ENCODE measurements at regions not wholly inside any gene's neighbourhood (a gene's known extent, or its start where the extent isn't known, plus 50 kb on each side); places are given as distances from the start of the nearest gene placed in this dataset.
"Not testable (repeated sequence)": the region's sequence is repeated elsewhere in the genome, so short reads cannot be mapped to it uniquely, and the experiment has no call there.

DNA sequence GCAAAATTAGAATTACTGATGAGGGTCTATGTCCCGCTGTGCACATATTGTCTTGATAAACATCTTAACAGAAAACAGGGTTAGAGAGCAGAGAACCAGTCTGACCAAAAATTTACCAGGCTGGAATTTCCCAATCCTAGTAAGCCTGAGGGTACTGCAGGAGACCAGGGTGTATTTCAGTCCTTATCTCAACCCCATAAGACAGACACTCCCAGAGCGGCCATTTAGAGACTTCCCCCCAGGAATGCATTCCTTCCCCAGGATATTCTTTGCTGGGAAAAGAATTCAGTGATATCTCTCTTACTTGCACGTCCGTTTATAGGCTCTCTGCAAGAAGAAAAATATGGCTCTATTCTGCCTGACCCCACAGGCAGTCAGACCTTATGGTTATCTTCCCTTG is 101.4 kb upstream of the FAM3C start:
- not testable (repeated sequence) for DNase-seq (ENCODE audit: low spot score)

DNA sequence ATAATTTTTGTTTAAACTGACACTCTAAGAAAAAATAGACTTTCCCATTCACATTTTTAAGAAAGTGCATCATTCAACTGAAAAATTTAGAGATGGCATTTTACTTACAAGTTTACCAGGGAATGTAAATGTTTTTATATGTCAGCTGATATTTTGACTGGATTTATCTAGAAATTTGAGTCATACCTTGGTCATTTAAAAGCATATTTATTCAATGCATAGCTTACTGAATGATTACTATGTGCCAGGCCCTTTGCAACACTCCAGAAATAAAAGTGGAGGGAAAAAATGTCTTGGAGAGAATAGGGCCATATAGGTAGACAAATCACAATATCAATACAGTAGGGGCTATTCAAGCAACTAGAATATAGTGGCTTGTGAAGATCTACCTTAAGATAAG is 98.4 kb upstream of the FAM3C start:
- no peak for DNase-seq (ENCODE audit: low spot score)

DNA sequence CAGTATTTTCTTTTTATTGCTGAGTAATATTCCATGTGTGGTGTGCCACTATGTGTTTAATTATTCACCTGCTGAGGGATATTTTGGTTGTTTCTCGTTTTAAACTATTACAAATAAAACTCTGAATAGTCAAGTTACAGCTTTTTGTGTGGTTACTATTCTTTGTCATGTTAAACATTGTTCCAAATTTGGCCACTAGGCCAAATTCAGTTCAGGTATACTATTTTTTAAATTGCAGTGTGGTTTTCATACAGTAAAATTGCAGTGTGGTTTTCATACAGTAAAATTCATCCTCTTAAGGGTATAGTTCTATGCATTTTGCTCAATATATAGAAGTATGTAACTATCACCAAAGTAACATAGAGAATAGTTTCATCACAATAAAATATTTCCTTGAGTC is 97.4 kb upstream of the FAM3C start:
- DNase-seq (ENCODE audit: low spot score), result no peak

DNA sequence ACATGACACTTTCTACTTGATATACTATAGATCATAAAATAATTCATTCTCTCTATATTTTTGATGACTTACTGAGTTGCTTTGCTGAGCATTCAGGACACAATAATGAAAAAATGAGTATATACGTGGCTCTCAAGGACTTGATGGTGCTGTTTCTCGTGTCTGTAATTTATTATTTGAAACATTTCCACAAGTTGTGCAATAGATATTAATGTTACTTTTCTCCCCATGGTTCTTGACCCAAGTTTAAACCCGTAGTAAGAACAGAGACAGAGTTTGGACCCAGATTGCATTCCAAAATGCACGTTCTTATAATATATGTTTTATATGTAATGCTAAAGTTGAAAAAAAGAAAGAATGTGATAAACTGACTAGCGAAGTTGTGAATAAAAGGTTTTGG is 94.2 kb upstream of the FAM3C start:
- no peak for DNase-seq (ENCODE audit: low spot score)

GRCh38 chr7:121489440-121489839 is 93.3 kb upstream of the FAM3C start:
- DNase-seq (ENCODE audit: low spot score), result no peak

DNA sequence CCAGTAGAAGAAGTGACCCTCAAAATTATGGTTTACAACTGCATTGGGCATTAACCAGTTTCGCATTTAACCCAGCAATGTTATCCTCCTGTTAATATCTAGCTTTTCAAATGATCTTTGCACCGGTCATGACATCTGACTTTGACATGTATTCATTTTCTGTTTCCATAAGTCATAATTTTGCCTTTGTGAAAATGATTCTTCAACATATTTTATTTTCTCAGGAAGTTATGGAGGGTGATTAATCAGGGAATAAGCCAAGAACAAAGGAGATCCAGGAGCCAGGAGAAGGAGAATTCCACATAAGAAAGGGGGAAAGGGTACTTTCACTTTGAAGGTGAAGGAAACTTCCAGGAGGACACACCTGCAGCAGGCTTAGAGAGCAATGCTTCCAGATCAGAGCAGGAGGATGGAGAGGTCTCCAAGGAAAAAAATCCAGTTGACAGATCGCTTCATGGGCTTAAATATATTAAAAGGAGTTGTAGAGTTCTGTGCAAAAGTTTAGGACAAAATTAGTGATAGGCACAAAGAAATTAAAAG is 92.1 kb upstream of the FAM3C start:
- DNase-seq (ENCODE audit: low spot score), result no peak

DNA sequence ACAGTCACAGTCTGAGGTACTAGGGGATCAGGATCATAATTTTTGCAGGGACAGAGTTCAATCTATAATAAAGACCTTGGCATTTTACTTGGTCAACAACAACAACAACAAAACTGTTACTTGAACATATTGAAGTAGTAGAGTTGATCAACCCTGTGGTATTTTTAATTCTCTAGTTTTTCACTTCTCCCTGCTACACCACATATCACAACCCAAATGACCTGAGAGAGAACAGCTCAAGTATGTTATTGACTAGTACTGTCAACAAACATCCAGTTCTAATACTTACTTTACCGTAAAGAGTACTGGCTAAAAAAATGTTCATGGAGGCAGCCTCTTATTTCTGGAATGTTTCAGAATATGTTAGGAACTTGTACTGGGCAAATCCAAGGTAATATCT is 90.5 kb upstream of the FAM3C start:
- no peak for DNase-seq (ENCODE audit: low spot score)

GRCh38 chr7:121485467-121486243 is 89.5 kb upstream of the FAM3C start:
- no peak for DNase-seq (ENCODE audit: low spot score)

- no peak for DNase-seq (ENCODE audit: low spot score)
Measured at GRCh38 chr7:121484089-121484763, 88.1 kb upstream of the FAM3C start.

GRCh38 chr7:121480566-121481335 is 84.6 kb upstream of the FAM3C start:
- no peak for DNase-seq (ENCODE audit: low spot score)

GRCh38 chr7:121480058-121480457 is 84.0 kb upstream of the FAM3C start:
- DNase-seq (ENCODE audit: low spot score), result no peak

- no peak for DNase-seq (ENCODE audit: low spot score)
Measured at GRCh38 chr7:121479466-121479865, 83.4 kb upstream of the FAM3C start.

DNA sequence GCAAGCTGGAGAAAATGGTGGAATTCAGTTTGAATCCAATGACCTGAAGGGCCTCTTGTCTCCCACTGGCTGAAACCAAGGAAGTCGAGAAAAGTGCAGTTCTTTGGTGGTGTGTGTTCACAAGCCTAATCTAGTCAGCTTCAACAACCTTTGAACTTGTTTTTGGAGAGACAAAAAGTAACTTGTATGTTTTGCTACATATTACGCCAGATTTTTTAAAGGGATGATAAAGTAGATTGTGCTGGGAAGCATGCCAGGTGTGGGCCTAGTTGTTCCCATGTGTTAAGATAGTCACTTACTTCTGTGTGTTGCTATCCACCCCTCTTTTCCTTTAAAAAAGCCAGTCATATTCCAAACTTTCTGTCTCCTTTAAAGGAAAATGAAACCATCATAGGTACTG is 79.7 kb upstream of the FAM3C start:
- DNase-seq (ENCODE audit: low spot score), result no peak

DNA sequence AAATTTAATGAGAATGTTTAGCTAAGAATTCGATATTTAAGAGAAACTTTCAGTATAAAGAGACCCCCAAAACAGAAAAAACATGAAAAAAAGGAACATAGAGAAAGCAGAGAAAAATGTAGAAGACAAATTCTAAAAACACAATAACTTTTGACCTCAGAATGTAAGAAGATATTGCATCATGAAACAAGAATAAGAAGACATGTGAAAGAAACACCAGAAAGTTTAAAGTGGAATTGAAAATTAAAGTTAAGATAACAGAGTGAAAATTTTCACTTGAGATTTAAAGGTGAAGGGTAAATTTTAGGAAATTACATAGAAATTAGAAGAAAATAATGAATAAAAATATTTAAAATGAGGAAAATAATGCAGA is 78.2 kb upstream of the FAM3C start:
- no peak for DNase-seq (ENCODE audit: low spot score)

DNA sequence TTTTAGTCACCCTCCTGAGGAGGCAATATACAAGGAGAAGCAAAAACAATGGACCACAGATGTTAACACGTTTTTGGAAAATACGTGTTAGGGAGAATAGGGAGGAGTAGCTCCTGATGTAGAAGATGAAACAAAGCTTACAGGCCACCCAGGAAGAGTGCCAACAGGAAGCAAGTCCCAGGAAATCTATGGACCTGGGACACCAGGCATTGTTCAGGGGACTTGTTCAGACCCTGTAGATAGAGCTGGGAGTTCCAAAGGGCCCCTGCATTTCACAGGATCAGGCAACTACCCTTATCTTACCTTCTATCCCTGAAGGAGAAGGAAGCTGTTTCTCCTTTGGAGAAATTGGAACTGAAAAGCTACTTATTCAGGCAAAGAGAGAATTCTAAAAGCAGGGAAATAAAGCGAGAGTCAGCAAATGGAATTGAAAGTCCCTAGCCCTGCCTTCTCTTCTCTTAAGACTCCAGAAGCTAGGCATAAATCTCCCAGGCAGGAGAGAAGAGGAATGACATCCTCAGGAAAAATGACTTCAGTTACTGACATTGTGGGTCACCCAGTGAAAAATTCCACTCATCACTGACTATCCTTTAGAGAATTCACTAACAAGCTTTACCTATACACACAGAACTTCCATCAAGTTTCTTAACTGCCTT is 77.7 kb upstream of the FAM3C start:
- no peak for DNase-seq (ENCODE audit: low spot score)

- no peak for DNase-seq (ENCODE audit: low spot score)
Measured at GRCh38 chr7:121466455-121466854, 70.3 kb upstream of the FAM3C start.

DNA sequence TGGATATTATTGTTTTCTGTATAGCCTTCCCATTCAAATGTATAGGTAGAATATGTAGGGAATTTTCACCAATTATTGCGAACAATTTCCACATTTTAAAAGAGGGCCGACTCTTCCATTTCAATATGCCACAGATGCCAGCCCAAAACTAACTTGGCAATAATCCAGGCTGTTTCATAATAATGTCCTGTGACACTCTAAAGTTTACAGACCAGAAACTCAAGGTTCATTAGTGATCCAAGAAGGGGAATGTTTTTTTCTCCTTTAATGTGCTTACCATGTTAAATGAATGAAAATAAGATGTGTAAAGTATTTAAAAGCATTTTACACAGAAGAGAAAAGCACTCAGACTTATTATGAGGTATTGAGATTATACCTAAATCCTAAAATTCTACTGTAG is 63.0 kb upstream of the FAM3C start:
- no peak for DNase-seq (ENCODE audit: low spot score)

DNA sequence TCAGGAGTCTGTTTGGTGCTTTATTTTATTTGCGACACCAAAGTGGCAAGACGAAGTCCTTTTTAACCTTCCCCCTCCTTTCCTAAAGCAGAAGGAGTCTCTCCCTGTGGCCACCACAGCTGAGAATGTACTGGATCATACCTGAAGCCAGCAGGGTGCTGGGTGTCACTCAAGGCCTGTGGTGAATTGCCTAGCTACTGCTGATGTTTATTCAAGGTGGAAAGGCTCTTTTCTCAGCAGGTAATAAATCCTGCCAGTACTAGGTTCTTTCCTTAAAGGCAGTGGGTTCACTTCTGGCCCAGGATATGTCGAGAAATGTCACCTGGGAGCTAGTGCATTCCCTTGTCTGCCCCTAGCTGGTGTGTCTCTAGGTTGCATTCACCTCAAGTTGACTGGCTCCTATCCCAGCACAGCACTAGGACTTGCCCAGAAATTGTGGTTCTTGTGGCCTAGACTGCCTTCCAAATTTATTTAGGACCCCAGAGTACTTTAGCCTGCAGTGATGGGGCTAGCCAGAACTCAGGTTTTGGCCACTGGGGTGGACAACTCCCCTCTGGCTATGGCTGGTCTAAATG is 60.8 kb upstream of the FAM3C start:
- DNase-seq (ENCODE audit: low spot score), result no peak

DNA sequence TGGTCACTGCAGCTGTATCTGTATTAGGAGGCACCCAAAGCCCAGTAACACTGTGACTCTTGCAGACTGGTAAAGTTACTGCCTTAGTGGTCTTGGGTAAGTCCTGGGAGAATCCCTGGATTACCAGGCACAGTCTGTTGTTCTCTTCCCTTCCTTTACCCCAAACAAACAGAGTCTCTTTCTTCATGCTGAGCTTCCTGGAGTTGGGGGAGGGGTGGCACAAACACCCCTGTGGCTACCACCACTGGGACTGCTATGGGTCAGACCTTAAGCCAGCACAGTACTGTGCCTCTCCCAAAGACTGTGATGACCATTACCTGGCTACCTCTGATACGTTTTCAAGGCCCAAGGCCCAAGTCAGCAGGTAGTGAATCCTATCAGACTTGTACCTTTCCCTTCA is 59.9 kb upstream of the FAM3C start:
- DNase-seq (ENCODE audit: low spot score), result no peak

GRCh38 chr7:121452389-121452788 is 56.3 kb upstream of the FAM3C start:
- DNase-seq (ENCODE audit: low spot score), result no peak

DNA sequence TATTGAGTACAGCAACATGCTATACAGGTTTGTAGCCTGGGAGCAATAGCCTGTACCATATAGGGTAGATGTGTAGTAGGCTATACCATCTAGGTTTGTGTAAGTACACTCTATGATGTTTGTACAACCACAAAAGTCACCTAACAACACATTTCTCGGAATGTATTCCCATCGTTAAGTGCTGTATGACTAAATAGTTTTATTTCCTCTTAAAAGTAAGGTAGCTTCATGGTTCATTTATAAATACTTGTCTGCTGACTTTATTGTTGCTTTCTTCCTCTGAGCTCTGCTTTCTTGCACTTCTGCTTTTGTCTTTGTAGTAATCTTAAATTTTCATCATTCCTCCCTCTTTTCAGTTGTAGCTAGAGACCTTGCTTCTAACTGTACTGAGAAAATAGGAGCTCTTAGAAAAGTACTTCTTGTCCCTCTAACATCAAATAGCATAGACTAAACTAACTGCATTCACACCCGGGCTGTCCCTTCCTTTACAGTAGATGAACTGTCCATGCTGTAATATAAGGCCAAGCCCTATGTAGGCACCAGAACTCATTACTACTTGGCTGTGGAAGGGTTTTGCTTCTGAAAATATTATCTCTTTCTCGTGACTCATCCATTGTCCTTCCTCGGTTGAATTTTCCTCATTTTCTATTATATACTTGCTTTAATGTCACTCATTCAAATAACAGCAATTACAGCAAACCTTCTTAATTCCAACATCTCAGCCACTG is 55.4 kb upstream of the FAM3C start:
- DNase-seq (ENCODE audit: low spot score), result no peak

Data from A172 (cell line).